ENCODE measurements at regions not wholly inside any gene's neighbourhood (a gene's known extent, or its start where the extent isn't known, plus 50 kb on each side); places are given as distances from the start of the nearest gene placed in this dataset.
"Not testable (repeated sequence)": the region's sequence is repeated elsewhere in the genome, so short reads cannot be mapped to it uniquely, and the experiment has no call there.

DNA sequence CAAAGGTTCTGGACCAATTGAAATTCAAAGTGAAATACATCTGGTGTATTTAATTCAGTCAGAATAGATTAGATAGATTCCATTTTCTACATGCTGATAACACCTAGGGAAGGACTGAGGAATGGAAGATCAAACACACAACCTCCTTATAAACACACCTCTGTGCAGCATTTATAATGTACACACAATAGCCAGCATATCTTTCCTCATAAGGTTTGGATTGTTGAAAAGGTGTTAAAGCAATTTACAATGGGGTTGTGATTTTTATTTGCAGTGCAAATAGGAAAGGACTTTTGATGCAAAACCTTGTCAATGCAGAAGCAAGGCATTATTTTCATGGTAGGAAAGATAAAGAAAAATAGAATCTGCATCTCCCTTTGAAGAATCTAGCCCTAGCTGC, 448.9 kb upstream of the KCNMB2 start:
- DNase-seq (ENCODE audit: low read depth, low spot score) = no peak

DNA sequence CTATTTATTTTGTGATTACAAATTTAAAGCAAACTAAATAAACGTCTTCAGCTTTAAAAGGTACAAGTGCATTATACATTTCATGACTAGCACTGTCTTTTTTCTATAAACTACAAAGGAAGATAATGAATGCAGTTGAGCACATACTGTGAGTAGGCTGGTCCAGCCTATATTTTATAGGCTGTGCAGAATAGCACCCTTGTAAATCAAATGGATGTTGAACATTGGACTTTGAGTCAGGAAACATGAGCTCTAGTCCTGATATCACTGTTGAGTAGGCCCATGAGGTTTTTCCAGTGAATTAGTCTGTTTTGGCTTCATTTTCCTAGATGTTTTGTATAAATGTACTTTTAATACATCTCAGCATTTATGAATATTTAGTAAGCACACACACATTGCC, 447.3 kb upstream of the KCNMB2 start:
- DNase-seq (ENCODE audit: low read depth, low spot score) = no peak

DNA sequence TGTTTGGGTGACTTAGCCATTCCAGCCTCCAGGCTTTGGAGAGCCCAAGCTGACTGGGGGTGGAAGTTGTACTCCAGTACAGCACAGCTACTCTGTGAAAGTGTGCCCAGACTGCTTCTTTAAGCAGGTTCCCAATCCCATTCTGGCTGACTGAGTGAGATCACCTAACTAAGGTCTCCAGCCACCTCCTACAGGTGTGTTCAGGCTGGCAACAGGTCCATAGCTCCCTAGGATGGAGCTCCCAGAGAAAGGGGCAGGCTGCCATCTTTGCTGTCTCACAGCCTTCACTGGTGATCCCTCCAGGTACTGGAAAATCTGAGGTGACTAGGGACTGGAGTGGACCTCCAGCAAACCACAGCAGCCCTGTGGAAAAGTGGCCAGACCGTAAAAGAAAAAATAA, 445.3 kb upstream of the KCNMB2 start:
- DNase-seq (ENCODE audit: low read depth, low spot score) = no peak

DNA sequence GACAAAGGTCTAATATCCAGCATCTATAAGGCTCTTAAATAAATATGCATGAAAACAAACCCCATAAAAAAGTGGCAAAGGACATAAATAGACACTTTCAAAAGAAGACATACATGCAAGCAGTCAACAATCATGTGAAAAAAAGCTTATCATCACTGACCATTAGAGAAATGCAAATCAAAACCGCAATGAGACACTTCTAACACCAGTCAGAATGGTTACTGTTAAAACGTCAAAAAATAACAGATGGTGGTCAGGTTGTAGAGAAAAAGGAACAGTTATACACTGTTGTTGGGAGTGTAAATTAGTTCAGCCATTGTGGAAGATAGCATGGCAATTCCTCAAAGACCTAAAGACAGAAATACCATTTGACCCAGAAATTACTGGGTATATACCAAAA, 440.7 kb upstream of the KCNMB2 start:
- DNase-seq (ENCODE audit: low read depth, low spot score) = no peak

DNA sequence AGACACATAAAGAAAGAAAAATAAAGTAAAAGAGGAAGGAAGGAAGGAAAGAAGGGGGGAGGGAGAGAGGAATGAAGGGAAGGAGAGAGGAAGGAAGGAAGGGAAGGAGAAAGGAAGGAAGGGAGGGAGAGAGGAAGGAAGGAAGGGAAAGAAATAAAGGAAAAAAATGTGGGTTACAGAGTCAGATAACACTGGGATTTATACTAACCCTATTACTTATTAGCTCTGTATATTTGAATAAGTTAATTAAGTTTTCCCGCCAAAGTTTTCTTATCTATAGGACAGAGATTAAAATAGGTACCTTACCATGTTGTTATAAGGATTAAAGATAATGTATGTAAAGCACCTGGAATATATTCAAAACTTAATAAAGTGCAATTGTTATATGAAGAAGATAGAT, 439.3 kb upstream of the KCNMB2 start:
- no peak for DNase-seq (ENCODE audit: low read depth, low spot score)

DNA sequence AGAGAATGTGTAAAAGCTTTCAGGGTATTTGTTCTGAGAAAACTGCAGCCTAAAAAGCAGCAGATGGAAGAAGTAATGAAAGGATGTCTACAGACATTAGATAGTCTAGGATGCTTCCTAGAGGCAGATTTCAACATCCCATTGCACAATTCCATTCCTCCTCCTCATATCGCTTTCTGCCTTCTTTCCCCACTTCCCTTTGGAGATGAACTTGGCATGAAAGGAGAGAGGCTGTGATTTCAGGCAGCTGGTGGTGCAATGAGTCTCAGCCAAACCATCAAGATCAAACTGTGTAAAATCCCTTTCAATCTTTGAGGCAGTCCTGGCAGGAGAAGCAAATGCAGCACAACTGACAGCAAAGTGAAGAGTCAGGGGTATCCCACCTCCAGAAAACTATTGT, 438.7 kb upstream of the KCNMB2 start:
- peak; percentile 22 for DNase-seq (ENCODE audit: low read depth, low spot score)

DNA sequence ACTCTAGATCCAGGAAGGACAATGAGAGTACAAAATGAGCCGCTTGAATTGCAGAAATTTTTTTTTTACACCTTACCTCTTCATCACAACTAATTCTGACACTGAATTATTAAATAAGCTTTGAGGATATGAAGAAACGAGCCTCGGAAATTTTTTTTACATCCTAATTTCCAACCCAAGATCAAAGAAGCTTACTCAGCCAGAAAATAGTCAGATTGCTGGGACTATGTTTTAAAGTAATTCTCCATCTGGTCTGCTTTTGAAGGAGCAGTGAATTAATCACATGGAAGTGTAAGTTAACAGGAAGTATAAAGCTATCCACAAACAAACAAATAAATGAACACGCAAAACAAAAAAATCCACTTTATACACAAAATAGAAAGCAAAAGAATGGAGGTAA, 437.0 kb upstream of the KCNMB2 start:
- no peak for DNase-seq (ENCODE audit: low read depth, low spot score)

DNA sequence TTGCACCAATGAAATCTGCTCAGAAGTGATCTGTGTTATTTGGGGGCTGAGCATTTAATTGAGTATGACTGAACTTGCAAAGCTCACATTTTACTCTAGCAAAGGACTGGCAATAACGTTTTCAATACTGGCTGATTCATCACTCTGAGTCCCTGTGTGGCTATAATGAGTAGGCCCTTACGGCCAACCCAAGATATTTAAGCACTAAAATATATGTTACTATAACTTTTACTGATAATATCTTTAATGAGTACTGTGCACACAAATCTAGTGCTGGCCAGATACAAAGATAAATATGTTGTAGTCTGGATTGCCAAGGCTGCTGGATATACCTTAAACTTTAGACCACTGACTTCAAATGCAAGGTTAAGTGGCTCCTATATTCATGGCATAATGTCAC, 436.4 kb upstream of the KCNMB2 start:
- no peak for DNase-seq (ENCODE audit: low read depth, low spot score)

GRCh38 chr3:178100908-178101307, 435.3 kb upstream of the KCNMB2 start:
- DNase-seq (ENCODE audit: low read depth, low spot score) = no peak

DNA sequence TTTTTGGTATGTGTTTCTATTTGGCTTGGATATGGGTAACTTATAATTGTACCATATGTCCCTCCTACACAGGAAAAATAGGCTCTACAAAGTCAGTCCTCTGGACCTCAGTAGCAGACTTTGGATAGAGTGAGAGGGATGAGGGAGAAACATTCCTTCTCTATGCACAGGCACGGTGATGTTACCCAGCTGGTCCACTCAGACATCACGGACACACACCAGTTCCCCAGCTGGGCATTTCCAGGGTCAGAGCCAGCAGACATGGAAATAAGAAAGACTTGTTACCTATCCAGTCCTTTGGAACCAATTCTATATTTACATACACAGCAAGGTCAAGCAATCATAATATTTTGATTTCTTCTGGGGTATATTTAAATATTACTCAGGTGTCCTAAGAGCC, 433.1 kb upstream of the KCNMB2 start:
- DNase-seq (ENCODE audit: low read depth, low spot score) = no peak

DNA sequence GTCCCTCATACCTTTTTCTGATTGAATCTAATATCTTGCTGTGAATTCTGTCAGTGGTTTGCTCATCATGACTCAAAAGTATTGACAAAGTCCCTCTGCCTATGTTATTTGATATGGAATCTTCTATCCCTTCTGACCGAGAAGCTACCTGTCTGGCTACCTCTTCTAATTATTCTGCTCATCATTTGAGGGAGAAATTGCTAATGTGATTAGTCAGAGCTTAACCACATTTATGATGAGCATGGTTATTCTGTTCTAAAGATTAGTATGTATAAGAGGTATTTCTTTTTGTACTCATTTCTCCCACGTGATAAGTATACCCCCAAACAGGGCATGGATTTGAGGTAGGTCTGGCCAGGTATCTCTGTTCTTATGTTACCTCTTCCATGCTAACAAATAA, 428.4 kb upstream of the KCNMB2 start:
- DNase-seq (ENCODE audit: low read depth, low spot score) = no peak

DNA sequence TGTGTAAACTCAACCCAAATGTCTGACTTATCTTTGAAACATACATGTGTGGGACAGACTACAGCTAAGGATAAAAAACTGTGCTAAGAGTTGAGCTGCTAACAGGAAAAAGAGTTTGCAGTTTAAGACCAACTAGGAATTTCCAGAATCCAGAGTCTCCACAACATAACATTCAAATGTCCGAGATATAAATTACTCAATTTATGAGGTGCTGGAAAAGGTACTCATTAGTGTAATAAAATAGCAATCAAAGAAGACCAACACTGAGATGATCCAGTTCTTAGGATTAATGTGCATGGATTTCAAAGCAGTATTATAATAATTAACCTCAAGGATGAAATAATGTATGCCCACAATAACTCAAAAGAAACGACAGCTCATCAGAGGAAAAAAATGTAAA, 426.5 kb upstream of the KCNMB2 start:
- DNase-seq (ENCODE audit: low read depth, low spot score) = no peak

- DNase-seq (ENCODE audit: low read depth, low spot score) = no peak
Measured at GRCh38 chr3:178112134-178112533, 424.1 kb upstream of the KCNMB2 start.

GRCh38 chr3:178112552-178112951, 423.7 kb upstream of the KCNMB2 start:
- not testable (repeated sequence) for DNase-seq (ENCODE audit: low read depth, low spot score)

GRCh38 chr3:178117641-178118040, 418.6 kb upstream of the KCNMB2 start:
- DNase-seq (ENCODE audit: low read depth, low spot score) = no peak

DNA sequence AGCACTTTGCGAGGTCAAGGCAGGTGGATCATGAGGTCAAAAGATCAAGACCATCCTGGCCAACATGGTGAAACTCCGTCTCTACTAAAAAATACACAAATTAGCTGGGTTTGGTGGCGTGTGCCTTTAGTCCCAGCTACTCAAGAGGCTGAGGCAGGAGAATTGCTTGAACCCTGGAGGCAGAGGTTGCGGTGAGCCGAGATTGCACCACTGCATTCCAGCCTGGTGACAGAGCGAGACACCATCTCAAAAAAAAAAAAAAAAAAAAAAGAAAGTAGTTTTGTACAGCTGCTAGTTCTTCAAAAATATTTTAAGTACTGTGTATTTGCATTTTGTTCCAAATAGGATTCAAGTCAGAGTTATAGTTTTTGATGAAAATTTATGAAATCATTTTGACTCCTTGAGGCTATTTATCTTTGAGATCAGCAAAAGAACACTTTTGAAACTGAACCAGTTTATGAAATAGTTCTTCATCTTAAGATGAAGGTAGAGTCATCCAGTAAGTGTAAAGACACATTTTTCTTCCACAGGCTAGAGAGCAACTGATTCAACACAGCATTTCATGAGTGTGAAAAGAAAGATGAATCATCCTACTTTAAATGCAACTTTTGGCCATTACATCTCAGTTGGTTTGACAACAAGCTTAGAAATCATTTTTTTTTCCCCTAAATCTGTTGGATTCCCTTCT, 416.5 kb upstream of the KCNMB2 start:
- DNase-seq (ENCODE audit: low read depth, low spot score) = not testable (repeated sequence)

- DNase-seq (ENCODE audit: low read depth, low spot score) = no peak
Measured at GRCh38 chr3:178120367-178120766, 415.9 kb upstream of the KCNMB2 start.

- DNase-seq (ENCODE audit: low read depth, low spot score) = no peak
Measured at GRCh38 chr3:178126686-178127085, 409.6 kb upstream of the KCNMB2 start.

DNA sequence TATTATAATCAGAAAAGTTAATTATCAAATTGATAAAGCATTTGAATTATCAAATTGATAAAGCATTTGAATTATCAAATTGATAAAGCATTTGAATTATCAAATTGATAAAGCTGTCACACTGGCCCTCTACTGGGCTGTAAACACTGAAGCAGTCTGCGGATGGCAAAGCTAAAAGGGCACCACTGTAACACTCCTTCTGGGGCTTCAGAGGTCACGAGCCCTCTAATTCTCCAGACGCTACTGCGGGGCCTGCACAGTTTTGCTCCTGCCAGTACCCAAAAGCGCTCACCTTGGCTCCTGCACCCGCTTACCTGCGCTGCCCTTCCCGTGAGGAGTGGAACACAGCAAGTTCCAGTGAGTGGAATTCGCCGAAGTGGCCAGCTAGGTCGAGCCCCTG, 409.0 kb upstream of the KCNMB2 start:
- no peak for DNase-seq (ENCODE audit: low read depth, low spot score)

GRCh38 chr3:178129109-178129508, 407.1 kb upstream of the KCNMB2 start:
- DNase-seq (ENCODE audit: low read depth, low spot score) = no peak

DNA sequence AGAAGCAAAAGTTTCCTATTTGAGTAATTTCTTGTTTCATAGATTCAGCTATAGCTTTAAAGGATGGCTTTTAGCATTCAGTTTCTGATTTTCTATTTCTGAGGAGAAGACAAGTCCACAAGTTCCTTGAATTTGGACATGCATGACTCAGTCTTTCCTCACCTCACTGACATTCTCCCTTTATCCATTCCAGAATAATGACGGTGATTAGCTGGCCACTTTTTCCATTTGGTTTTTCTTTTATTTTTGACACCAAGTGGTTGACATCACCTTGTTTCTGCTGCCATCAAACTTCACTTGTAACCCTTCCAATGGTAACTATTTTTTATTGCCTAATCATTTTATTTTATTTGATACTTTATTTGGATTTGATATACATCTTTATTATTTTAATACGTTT, 404.4 kb upstream of the KCNMB2 start:
- no peak for DNase-seq (ENCODE audit: low read depth, low spot score)

- no peak for DNase-seq (ENCODE audit: low read depth, low spot score)
Measured at GRCh38 chr3:178137206-178137605, 399.0 kb upstream of the KCNMB2 start.

GRCh38 chr3:178137831-178138230, 398.4 kb upstream of the KCNMB2 start:
- no peak for DNase-seq (ENCODE audit: low read depth, low spot score)

DNA sequence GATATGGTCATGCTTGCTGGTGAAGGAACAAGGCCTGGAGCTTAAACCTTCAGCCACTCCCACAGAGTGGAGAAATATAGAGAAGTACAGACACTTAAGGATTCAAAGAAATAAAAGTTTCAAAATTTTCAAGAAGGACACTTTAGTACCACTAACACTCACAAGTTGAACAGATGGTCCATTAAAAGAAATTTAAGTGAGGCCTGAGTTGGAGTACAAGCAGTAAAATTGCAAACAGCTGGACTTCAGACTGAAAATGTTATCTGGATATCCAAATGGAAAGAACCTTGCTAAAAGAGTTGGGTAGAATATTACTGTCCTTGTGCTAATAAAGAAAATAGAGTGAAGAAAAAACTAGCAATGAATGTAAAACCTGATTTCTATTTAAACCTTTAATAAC, 397.1 kb upstream of the KCNMB2 start:
- no peak for DNase-seq (ENCODE audit: low read depth, low spot score)
